SU-DHL-6 (cell line): ENCODE measurements at regions not wholly inside any gene's neighbourhood (a gene's known extent, or its start where the extent isn't known, plus 50 kb on each side); places are given as distances from the start of the nearest gene placed in this dataset.

Source experiments
- H2AFZ ChIP-seq: fragments of 200-600 bp; sonication (generic); 2 replicates; pipeline ENCODE4 v1.6.1; 2014; ENCODE audit warnings: low read depth, mild to moderate bottlenecking, moderate library complexity, mixed read lengths, antibody characterized with exemption, low read length; ENCODE audit not compliant: severe bottlenecking
- H3F3A ChIP-seq: fragments of 200-600 bp; shearing (Covaris generic); 2 replicates; pipeline ENCODE4 v1.6.0; 2016; ENCODE audit warnings: antibody characterized with exemption, mild to moderate bottlenecking; ENCODE audit not compliant: insufficient read depth
- H3K27ac ChIP-seq: fragments of 200-600 bp; sonication (generic); 2 replicates; pipeline ENCODE4 v1.5.1; 2016; ENCODE audit warnings: low read depth, mild to moderate bottlenecking, low read length, moderate library complexity, mixed read lengths
- H3K27me3 ChIP-seq: fragments of 200-600 bp; sonication (generic), shearing (Covaris generic); 2 replicates; pipeline ENCODE4 v1.6.0; 2014; ENCODE audit warnings: mild to moderate bottlenecking, low read length
- H3K36me3 ChIP-seq: fragments of 200-600 bp; sonication (generic); 2 replicates; pipeline ENCODE4 v1.6.1; 2014; ENCODE audit warnings: mild to moderate bottlenecking, low read length, mixed read lengths
- H3K4me2 ChIP-seq: fragments of 300-600, 200-600 bp; shearing (Covaris generic), sonication (generic); 2 replicates; pipeline ENCODE4 v1.6.0; 2014; ENCODE audit warnings: low read length, low read depth, mild to moderate bottlenecking; ENCODE audit not compliant: poor library complexity, severe bottlenecking
- H3K4me3 ChIP-seq: fragments of 200-600 bp; sonication (generic); 2 replicates; pipeline ENCODE4 v1.5.1; 2014; ENCODE audit warnings: antibody characterized with exemption, low read length, mild to moderate bottlenecking, mixed read lengths; ENCODE audit not compliant: insufficient read depth, poor library complexity, severe bottlenecking
- H3K79me2 ChIP-seq: fragments of 200-600 bp; sonication (generic); 2 replicates; pipeline ENCODE4 v1.6.1; 2014; ENCODE audit warnings: mild to moderate bottlenecking, low read length, moderate library complexity; ENCODE audit not compliant: insufficient read depth
- H3K9ac ChIP-seq: fragments of 200-600 bp; sonication (generic); 2 replicates; pipeline ENCODE4 v1.7.0; 2014; ENCODE audit warnings: mild to moderate bottlenecking, low read length
- H3K9me2 ChIP-seq: fragments of 200-600 bp; sonication (generic); replicated peaks from 2 replicates; pipeline ENCODE4 v1.6.1; 2014; ENCODE audit warnings: low read length; ENCODE audit not compliant: insufficient read depth
- H3K9me3 ChIP-seq: fragments of 200-600 bp; sonication (generic); 2 replicates; pipeline ENCODE4 v1.6.1; 2014; ENCODE audit warnings: low read length, mixed read lengths; ENCODE audit not compliant: insufficient read depth
- H4K20me1 ChIP-seq: fragments of 200-600 bp; sonication (generic); 2 replicates; pipeline ENCODE4 v1.6.1; 2014; ENCODE audit warnings: low read depth, mild to moderate bottlenecking, antibody characterized with exemption, low read length, moderate library complexity, mixed read lengths
- CTCF ChIP-seq: fragments of 200-600 bp; sonication (generic); IDR thresholded peaks from one replicate; pipeline ENCODE4 v1.5.1; 2017; ENCODE audit warnings: antibody characterized with exemption, mild to moderate bottlenecking, low read length, moderate library complexity; ENCODE audit not compliant: insufficient read depth, poor library complexity, severe bottlenecking
- EZH2phosphoT487 ChIP-seq: fragments of 200-600 bp; sonication (generic), shearing (Covaris generic); conservative IDR thresholded peaks from 2 replicates; pipeline ENCODE4 v1.6.1; 2018; ENCODE audit warnings: mild to moderate bottlenecking, antibody characterized with exemption, low read length, moderate library complexity, mixed read lengths

- Histone ChIP-seq H3F3A (no peaks in the 10 kb centered on the region), H3K9me2 (no peaks in the 10 kb centered on the region), H2AFZ (no peak overlapping the region), H3K4me2 (no peak overlapping the region), H4K20me1 (no peaks in the 10 kb centered on the region), H3K9ac (no peak overlapping the region), H3K36me3 (no peaks in the 10 kb centered on the region), H3K27me3 (no peaks in the 10 kb centered on the region), H3K4me3 (no peak overlapping the region), H3K79me2 (no peaks in the 10 kb centered on the region), H3K9me3 (no peaks in the 10 kb centered on the region), H3K27ac (no peak overlapping the region)
- no peak for TF ChIP-seq EZH2phosphoT487
- TF ChIP-seq CTCF: no peak
Measured at GRCh38 chr11:116122697-116123472, 618.7 kb upstream of the CADM1 start.

- Histone ChIP-seq H3K9ac (no peak overlapping the region), H4K20me1 (no peaks in the 10 kb centered on the region), H3K4me3 (no peak overlapping the region), H3K9me2 (no peaks in the 10 kb centered on the region), H2AFZ (no peak overlapping the region), H3K4me2 (no peak overlapping the region), H3K27me3 (no peaks in the 10 kb centered on the region), H3K36me3 (no peaks in the 10 kb centered on the region), H3K79me2 (no peaks in the 10 kb centered on the region), H3K9me3 (no peaks in the 10 kb centered on the region), H3K27ac (no peak overlapping the region), H3F3A (no peaks in the 10 kb centered on the region)
- TF ChIP-seq EZH2phosphoT487: no peak
Measured at GRCh38 chr11:116119158-116119557, 614.9 kb upstream of the CADM1 start.

GRCh38 chr11:116118138-116118470 lies 613.9 kb upstream of the CADM1 start:
- TF ChIP-seq EZH2phosphoT487 (no peak), CTCF (no peak)
- Histone ChIP-seq H3F3A (no peaks in the 10 kb centered on the region), H3K4me3 (no peak overlapping the region), H3K9me2 (no peaks in the 10 kb centered on the region), H3K27me3 (no peaks in the 10 kb centered on the region), H3K36me3 (no peaks in the 10 kb centered on the region), H3K9ac (no peak overlapping the region), H3K79me2 (no peaks in the 10 kb centered on the region), H4K20me1 (no peaks in the 10 kb centered on the region), H3K4me2 (no peak overlapping the region), H3K9me3 (no peaks in the 10 kb centered on the region), H3K27ac (no peak overlapping the region), H2AFZ (no peak overlapping the region)

- no peak overlapping the region for H3K4me3 ChIP-seq
- no peaks in the 10 kb centered on the region for H3K9me3 ChIP-seq
- no peak for TF ChIP-seq EZH2phosphoT487
- TF ChIP-seq CTCF: no peak
- H4K20me1 ChIP-seq: no peaks in the 10 kb centered on the region
- H2AFZ ChIP-seq: no peak overlapping the region
- no peaks in the 10 kb centered on the region for H3K36me3 ChIP-seq
- no peaks in the 10 kb centered on the region for H3F3A ChIP-seq
- no peak overlapping the region for H3K9ac ChIP-seq
- H3K9me2 ChIP-seq: no peaks in the 10 kb centered on the region
- H3K27ac ChIP-seq: no peak overlapping the region
- no peak overlapping the region for H3K4me2 ChIP-seq
- no peaks in the 10 kb centered on the region for H3K27me3 ChIP-seq
- no peaks in the 10 kb centered on the region for H3K79me2 ChIP-seq
Measured at GRCh38 chr11:116117331-116118137, 613.3 kb upstream of the CADM1 start.
